SIG-M5 treated with dmso at 0.1 percent for 504 hours (cell line): ENCODE measurements at regions not wholly inside any gene's neighbourhood (a gene's known extent, or its start where the extent isn't known, plus 50 kb on each side); places are given as distances from the start of the nearest gene placed in this dataset.

Source experiments
- DNase-seq: peaks from one replicate; lab custom pipeline; 2025; ENCODE audit not compliant: unreplicated experiment; lab: John Stamatoyannopoulos, UW

DNA sequence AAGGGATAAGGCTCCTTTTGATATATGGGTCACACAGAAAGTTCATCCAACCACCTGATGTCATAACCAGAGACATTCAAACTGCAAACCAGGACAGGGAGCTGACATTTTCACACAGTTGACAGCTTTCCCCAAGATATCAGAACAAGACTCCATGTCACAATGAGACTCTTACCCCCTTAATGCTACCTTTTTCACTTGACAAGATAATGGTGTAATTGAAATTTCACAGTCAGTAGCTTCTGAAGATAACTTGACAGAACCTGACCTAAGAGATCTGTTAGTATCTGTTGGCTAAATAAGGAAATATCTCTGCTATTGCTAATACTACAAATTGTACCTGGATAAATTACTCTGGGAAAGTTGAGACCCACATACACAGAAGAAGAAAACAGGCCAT, 187.3 kb downstream of the C12orf50 start:
- no peak for DNase-seq

DNA sequence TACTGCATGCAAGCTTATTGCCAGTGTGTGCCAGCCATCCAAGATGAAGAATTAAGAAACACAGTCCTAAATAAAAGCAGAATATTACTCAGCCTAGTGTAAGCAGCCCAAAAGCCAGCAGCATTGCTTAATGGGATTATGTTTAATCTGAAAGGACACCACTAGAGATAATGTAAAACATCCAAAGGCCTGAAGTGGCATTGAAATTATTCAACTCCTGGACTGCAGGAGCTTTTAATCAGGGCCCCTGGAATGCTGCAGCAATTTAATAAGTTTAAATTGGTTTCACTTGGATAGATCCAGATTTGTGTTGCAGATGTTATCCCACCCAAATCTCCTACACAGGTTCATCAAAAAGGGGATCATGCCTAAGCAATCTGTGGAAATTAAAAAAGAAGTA, 193.0 kb downstream of the C12orf50 start:
- no peak for DNase-seq

DNA sequence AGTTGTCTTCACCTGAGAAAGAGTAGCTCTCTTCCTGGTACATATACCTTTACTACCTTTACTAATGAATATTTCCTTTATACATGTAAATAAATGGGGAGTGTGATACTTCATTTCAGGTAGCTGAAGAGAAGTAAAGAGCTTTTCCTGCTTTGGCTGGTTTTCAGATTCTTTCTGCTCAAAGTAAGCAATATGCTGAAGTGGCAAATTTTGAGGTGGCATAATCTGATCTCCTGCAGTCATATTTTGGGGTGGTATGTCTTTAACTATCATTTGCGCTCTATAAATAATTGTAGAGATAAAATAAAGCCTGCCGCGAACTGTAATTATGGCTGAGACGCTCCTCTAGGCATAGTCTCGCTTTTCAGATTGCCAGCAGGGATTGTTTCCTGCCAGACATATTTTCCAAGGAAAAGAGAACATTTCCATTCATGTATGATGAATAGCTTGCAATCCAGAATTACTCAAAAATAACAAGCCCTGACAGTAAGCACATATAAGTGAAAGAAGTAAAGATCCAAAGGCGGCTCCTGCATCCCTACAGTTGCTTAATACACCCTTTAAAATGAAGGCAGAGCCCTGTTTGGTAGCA, 200.7 kb downstream of the C12orf50 start:
- DNase-seq = no peak

DNA sequence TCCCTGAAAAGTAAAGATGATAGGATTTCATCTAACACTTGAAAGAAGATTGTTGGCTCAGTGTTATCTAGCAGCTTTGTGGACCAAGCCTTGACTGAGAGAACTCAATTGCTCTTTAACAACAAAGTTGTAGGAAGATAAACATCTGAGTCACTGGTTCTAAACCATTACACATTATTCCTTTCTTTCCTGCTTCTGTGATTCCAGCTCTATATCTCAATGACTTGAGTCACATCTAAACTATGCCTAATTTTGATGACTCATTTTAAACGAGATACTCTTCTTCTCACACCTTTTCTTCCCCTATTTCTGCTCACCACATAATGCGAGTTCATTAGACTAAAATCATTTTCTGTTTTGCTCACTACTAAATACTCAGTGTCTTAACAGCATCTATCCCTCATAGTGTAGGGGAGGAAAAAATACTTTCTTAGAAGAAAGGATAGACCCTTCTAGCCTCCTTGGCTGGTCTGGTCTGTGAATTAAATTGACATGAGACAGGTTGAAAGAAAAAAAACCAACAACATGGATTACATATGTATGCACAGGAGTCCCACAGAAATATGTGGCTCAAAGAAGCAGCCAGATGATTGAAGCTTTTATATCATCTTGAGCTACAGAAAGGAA, 201.4 kb downstream of the C12orf50 start:
- no peak for DNase-seq

DNA sequence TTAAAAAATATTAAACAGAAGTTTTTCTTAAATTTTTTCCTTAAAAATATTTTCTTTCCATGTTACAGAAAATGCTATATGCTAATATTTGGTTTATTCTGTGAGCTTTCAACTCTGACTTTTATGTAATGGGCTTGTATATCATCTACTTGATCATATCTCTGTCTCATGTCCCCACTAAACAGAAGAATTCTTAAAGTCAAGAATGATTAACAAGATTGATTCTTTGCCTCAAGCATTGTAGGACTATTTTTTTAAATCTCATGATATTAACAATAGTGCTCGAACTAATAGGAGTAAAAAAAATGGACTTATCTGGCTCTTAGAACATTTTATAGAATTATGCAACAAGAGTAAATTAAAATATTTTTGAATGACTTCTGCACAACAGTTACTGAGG, 206.3 kb downstream of the C12orf50 start:
- DNase-seq = no peak

DNA sequence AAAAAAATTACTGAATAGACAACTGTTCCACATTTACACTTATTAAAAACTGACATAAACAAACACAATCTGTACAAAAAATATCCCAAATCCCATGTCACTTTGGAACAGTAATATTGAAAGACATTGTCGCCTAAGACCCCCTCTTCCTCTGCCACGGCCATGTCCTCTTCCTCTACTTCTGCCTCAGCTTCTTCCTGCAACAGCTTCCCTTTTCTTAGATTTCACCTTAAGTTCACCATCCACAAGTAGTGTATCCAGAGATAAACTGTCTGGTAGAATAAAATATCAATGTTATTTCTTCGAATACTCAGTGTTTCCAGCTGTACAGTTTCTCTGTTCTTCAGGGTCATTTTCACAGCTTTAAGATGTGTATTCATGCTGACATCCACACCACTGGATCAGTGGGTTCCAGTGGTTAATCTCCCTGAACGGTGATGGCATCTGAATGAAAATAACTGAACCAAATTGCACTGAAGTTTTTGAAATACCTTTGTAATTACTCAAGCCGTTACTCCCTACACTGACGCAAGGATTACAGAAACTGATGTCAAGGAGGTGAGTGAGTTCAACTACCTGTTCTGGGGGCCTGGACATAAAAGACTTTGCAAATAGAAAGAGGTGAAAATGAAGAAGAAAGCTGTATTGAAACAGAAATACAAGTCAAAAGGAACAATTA, 208.5 kb downstream of the C12orf50 start:
- no peak for DNase-seq

DNA sequence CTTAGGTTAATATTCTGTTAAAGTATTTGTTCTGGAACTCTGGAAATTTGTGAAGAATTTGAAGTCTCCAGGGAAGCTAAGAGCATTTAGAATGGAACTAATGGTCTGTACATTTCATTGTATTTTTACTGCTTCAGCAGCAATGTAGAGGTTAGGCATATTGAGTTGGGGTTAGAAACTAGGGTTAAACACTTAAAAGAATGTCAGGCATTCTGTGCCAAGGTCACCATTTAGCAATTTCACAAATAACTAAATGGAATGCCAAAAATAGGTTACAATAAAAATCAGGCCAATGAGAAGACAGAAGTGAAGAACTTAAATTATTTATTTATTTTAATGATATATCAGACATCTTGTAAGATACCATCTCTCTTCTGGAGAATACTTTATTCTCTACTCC, 210.8 kb downstream of the C12orf50 start:
- no peak for DNase-seq

DNA sequence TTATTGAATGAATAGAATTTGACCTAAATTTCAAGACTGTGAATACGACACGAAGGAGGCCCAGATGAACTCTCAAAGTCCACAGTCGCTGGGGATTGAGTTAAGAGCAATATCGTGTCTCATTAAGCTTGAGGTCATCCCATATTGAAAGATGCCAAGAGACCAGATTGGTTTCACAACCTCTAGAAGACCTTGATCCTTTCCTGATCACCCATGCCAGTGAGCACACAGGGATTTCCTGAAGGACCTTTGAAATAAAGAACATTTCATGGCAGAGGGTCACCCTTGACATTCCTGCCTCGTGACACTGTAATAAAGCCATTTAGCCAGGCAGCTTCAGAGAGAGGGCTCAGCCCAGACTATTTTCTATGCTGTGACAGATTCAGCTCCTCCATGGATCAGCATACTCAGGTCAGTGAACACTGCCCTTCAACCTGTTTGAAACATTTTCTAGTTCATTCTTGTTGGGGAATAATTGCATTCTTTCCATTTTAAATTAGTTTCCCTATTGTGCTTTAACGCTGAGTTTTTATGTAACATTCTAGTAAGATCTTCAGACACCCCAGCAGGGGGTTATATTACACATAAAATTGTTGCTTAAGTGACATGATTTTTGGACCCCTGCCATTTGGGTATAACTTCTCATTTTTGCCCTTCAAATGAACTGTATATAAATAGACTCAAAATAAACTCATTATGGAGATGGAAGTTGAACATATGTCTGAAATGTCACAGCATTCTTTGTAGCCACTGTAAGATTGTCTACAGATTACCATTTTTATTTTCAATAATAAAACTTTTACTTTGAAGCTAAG, 213.2 kb downstream of the C12orf50 start:
- no peak for DNase-seq

DNA sequence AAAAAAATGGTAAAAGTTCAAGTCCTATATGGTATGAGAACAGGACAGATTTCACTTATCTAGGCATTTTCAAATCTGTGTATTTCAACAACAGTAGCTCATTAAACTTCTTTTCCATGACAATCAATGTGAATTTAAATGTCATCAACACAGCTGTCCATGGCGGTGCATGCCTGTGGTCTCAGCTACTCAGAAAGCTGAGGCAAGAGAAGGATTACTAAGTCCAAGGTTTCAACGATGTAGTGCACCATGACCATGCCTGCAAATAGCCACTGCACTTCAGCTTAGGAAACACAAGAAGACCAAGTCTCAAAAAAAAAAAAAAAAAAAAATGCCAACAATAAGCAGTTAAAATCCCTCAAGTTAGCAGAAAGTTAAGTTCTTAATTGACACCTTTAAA, 214.6 kb downstream of the C12orf50 start:
- DNase-seq = no peak

DNA sequence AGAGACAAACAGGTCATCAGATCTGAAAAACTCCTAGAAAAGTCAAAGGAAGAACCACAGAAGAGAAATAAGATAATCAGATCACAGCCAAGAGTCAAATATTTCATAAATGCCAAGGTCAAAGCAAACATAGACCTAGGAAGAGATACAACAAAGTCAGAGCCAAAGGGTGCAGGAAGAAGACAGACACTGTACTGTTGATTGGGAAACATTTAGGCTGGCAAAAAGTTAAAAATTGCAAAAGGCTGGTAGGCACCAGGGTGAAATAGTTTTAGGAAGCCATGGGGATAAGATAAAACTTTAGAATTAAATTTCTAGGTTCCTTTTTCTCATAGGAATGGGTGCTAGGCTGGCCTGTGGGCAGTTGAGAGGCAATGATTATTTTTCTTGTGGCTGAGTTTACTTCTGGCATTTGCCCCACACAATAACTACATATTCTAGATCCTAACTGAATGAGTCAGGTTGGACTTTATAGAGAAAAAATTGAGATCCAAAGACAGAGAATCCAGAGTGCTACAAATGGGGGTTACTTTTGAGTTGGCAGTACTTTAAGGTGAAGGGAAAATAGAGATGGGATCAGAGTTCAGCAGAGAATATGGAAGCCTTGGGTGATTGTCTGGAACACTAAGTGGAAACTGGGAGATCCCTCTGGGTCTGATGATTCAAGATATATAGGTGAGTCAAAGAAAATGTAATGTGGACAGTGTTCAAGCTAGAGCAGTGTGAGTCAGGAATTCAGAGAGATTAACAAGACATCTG, 215.5 kb downstream of the C12orf50 start:
- DNase-seq = no peak

DNA sequence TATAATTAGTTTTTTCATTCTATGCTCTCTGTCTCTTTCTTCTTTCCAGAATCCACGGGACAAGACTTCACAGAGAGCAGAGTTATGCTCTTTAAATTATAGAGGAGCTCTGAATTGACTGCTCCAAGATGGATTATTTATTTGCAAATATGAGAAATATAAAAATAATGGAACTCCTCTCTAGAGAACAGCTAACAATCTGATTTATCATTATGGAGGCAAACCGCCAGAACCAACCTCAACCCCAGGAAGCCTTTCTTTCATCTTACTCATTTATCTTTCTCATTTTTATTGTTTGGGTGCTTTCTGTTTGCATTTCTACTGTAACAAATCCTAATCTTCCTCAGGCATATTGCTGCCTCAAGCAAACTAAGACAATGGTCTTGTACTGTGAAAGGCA, 216.5 kb downstream of the C12orf50 start:
- DNase-seq = no peak

DNA sequence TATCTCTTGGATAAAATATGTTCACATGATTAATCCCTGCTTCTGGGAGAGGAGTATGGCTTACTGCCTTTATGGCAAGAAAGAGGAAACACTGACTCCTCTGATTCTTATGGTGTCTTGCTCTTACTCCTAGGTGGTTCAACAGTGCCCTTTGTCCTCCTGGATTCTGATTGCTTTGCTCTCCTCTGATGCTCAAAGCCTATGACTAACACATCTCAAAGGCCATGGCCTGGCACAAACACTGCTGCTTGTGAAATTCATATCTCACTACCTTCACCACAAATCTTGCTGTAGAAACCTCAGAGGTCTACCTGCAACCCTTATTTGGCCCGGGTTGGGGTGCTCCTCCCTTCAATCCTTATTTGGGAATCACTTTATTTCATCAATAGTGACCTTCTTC, 217.2 kb downstream of the C12orf50 start:
- DNase-seq = no peak

DNA sequence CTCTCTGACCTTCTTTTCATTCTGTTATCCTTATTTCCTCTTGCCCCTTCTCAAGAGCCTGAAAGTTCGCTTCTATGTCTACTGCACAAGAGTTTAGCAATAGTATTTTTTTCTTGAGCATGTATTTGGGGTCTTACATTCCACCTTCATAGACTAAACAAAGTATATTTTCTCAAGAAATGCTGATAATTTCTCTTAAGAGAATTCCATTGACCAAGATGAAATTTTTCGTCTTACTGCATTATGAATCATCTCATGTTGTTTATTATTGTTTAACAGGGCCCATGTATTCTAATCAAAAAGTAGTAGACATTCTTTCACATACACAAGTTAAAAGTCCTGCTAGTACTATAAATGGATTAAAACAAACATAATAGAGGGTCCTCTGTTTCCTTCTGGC, 219.3 kb downstream of the C12orf50 start:
- no peak for DNase-seq

DNA sequence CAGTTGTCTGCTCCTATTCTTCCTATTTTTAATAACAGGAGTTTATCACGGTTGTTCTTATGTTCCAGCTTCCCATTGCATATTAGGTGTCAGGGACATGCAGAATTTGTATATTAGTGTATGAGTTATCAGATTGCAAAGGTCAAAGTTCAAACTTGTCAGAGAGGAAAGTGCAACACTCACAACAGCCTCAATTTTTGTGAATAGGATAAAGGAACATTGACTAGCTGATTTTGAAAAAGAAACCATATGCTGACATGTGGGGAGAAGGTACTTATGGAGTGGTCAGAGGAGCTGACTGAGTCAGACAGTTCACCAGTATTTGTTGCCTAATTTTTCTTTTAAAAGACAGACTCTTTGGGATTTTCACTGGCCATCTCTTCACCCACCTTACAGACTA, 222.1 kb downstream of the C12orf50 start:
- DNase-seq = no peak

DNA sequence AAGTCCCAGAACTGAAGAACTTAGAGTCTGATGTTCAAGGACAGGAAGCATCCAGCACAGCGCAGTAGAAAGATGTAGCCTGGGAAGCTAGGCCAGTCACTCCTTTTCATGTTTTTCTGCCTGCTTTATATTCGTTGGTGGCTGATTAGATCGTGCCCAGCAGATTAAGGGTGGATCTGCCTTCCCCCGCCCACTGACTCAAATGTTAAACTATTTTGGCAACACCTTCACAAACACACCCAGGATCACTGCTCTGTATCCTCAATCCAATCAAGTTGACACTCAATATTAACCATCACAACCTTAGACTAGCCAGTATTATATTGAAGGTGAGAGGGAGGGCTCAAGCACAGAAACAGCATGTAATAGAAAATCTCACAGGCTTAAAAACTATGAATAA, 222.9 kb downstream of the C12orf50 start:
- no peak for DNase-seq

DNA sequence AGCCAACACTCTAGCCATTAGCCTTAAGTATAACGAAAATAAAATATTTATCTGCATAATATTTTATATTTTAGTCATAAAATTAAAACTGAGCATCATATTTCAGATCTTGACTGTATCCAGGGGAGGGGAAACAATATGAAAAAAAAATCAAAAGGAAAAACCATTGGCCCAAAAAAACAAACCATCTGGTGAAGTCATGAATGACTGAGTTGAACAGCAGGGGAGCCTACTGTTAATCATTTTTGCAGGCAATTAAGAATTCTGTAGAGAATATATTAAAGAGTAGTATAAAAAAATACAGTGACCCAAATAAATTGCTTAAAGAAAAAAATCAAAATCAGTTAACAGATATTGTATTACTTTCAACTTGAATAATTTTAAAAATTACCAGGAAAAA, 224.8 kb downstream of the C12orf50 start:
- DNase-seq = no peak

DNA sequence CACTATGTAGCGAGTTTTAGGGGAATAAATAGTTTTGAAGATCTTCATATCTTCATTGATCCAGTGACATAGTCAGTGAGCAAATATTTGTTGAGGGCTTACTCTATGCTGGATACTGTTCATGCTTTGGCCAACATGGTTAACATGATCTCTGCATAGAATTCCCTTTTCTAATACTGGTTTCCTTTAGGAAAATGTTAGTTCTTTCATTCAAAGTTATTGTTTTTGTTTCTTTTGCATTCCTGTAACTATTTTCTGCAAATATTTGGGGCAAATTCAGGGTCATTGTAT, 226.5 kb downstream of the C12orf50 start:
- DNase-seq = no peak

DNA sequence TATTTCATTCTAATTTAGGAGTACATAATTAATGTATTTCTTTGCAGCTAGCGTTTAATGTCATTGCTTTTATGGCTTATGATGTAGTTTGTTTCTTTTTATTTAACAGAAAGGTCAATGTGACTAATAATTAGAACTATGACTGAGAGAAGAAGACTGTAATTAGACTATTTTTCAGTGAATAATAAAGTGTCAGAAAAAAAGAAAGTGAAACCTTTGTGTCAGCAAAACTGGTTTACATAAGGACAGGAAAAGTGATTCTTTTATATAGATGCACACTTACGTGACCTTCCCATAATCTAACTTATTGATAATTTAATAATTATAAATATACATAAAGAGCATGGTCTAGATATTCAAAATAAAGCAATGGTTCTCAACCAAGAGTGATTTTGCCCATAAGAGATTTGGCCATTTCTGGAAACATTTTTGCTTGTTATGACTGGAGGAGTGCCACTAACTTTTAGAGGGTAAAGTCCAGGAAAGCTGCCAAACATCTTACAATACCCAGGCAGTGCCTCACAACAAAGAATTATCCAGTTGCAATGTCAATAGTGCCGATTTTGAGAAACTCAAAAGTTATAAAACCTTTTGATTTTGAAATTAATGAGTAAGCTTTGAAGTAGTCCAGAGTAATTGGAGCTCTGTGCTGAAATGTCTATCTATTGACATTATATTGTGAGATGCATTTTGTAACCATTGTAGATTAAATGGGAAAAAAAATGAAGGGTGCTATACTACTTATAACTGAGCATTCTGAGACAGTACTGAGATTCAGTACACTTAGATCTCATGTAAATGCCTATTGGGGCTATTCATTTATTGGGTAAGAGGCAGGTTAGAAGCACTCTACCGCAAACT, 227.1 kb downstream of the C12orf50 start:
- no peak for DNase-seq

DNA sequence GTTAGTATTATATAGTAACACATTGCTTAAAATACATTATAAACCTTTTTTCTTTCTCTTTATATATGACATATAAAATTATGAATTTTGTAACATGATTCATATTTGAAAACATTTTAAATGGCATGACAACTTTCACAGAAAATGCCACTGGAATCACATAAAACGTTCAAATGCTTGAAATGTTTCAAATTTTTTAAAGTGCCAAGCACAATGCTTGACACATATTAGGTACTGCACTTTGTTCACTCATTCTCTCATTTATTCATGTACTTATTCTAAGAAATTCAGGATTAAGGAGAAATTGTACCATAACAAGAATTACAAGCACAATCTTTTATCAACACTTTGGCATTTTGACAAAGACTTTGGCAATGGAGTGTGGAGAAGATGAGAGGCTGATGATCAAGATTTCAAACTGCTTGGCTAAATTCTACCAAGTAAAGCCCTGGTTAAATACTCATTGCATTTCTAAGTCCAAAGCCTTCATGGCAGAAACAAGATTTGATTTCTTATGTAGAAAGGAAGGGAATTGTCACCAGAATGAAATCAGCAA, 232.2 kb downstream of the C12orf50 start:
- no peak for DNase-seq

DNA sequence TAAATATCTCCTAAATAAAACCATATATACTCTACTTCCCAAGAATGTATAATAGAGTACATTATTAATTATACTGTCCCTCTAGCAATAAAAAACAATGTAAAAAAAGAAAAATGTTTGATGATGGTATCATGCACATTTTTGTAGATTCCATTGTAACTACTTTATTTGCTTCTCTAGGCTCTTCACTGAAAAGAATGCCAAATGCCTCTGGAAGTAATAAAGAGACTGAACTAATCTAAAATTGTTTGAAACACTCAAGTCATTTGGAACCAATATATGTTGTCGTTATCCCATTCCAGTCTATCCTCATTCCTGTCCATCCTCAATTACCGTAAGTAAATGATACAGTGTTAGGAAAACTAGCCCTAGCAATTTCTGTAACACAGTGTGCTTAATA, 233.6 kb downstream of the C12orf50 start:
- DNase-seq = no peak
